Smooth muscle cell (in vitro differentiated cells): ENCODE measurements at regions not wholly inside any gene's neighbourhood (a gene's known extent, or its start where the extent isn't known, plus 50 kb on each side); places are given as distances from the start of the nearest gene placed in this dataset.

Experiments used
- DNase-seq: peaks from one replicate; lab custom pipeline; 2025; ENCODE audit not compliant: unreplicated experiment; lab: John Stamatoyannopoulos, UW
- H2AFZ ChIP-seq: fragments of 200-600 bp; sonication (generic); 2 replicates; pipeline ENCODE4 v1.6.0; 2016; ENCODE audit warnings: antibody characterized with exemption, low read depth, mild to moderate bottlenecking
- H3F3A ChIP-seq: fragments of 200-600 bp; sonication (generic); 2 replicates; pipeline ENCODE4 v1.6.0; 2017; ENCODE audit warnings: antibody characterized with exemption, low read depth
- H3K27ac ChIP-seq: fragments of 200-600 bp; sonication (generic); 2 replicates; pipeline ENCODE4 v1.5.1; 2016; ENCODE audit warnings: low read depth, mild to moderate bottlenecking
- H3K27me3 ChIP-seq: fragments of 200-600 bp; sonication (generic); 2 replicates; pipeline ENCODE4 v1.6.1; 2016; ENCODE audit warnings: low read depth, mild to moderate bottlenecking
- H3K36me3 ChIP-seq: fragments of 200-600 bp; sonication (generic); 2 replicates; pipeline ENCODE4 v1.5.1; 2016; ENCODE audit warnings: low read depth
- H3K4me1 ChIP-seq: fragments of 200-600 bp; sonication (generic); 2 replicates; pipeline ENCODE4 v1.5.1; 2016; ENCODE audit warnings: low read depth
- H3K4me2 ChIP-seq: fragments of 200-600 bp; sonication (generic); 2 replicates; pipeline ENCODE4 v1.6.0; 2016; ENCODE audit warnings: mild to moderate bottlenecking
- H3K4me3 ChIP-seq: fragments of 200-600 bp; sonication (generic); 2 replicates; pipeline ENCODE4 v1.5.1; 2016; ENCODE audit warnings: mild to moderate bottlenecking
- H3K79me2 ChIP-seq: fragments of 200-600 bp; sonication (generic); 2 replicates; pipeline ENCODE4 v1.6.0; 2016; ENCODE audit warnings: low read depth, mild to moderate bottlenecking
- H3K9ac ChIP-seq: fragments of 200-600 bp; sonication (generic); 2 replicates; pipeline ENCODE4 v1.6.0; 2016; ENCODE audit warnings: low read depth
- H3K9me3 ChIP-seq: fragments of 200-600 bp; sonication (generic); replicated peaks from 2 replicates; pipeline ENCODE4 v1.5.1; 2016; ENCODE audit warnings: low read depth
- H4K20me1 ChIP-seq: fragments of 200-600 bp; sonication (generic); 2 replicates; pipeline ENCODE4 v1.6.0; 2016; ENCODE audit warnings: low read depth
- WGBS: methylation state at CpG from one replicate; pipeline ENCODE4 v1.1.7; 2016; ENCODE audit warnings: low lambda C conversion rate; 5-methylcytosine and 5-hydroxymethylcytosine counted together
- TF ChIP-seq, protein P1 (sequence below): fragments of 200-600 bp; sonication (generic); IDR thresholded peaks from 2 replicates; pipeline ENCODE4 v1.5.1; 2017; ENCODE audit warnings: borderline replicate concordance, mild to moderate bottlenecking, antibody characterized with exemption; ENCODE audit not compliant: insufficient read depth, poor library complexity, severe bottlenecking

DNA sequence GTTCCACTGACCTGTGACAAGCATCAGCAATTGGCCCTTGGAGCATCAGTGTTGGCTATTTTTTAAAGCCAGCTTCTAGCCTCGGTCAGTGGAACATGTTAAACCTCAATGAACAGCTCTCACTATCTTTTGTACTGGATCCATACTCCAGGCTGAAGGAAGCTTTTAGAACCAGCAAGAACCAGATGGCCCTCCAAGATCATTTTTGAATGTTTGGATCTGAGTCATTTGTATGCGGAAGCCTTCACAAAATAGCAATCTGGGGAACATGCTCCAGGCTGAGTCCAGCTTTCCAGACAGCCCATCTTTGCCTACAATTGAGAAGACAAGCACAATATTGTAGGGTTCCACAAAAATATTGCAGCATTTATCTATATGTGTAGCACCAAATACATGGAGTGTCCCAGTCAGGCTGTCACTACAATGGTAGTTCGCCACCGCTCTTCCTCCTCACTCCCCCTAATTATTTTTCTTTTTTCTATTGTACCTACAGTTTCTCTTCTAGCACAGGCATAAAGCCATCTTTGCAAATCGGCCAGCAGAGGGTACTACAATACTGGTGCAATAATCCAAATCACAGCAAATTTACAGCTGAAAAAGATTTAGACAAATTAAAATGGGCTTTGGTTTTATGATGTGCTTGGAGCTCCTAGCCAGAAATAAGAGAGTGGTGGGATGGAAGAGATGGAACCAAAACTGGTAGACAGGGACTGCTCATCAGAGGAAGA, 177.4 kb upstream of the BLID start:
- DNase-seq: no peak

DNA sequence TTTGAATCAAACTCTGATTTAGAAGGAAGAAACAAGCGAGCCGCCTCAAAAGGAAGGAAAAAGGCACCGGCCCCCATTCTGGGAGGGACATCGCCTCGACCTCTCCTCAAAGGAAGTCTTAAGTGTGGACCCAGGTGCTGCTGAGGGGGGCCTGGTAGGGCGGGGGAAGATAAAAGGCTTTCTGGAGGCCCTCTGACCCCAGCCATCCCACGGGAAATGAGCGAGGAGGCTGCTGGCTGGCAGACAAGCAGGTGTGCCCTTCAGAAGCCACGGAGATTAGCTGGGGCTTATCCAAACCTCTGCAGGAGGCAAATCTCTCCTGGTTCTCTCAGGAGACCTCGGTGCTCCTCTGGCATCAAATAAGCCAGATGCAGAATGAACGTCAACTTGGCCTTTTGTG, 171.4 kb upstream of the BLID start:
- Histone ChIP-seq H4K20me1 (no peaks in the 10 kb centered on the region), H2AFZ (no peak overlapping the region), H3K27ac (no peak overlapping the region), H3F3A (no peaks in the 10 kb centered on the region), H3K36me3 (no peaks in the 10 kb centered on the region), H3K4me1 (no peaks in the 10 kb centered on the region), H3K9ac (no peak overlapping the region), H3K79me2 (no peaks in the 10 kb centered on the region), H3K9me3 (no peaks in the 10 kb centered on the region), H3K4me2 (no peak overlapping the region), H3K27me3 (no peaks in the 10 kb centered on the region), H3K4me3 (no peak overlapping the region)
- WGBS: 69% methylated on average over 11 of the region's 11 CpGs
- TF ChIP-seq, protein P1, sequence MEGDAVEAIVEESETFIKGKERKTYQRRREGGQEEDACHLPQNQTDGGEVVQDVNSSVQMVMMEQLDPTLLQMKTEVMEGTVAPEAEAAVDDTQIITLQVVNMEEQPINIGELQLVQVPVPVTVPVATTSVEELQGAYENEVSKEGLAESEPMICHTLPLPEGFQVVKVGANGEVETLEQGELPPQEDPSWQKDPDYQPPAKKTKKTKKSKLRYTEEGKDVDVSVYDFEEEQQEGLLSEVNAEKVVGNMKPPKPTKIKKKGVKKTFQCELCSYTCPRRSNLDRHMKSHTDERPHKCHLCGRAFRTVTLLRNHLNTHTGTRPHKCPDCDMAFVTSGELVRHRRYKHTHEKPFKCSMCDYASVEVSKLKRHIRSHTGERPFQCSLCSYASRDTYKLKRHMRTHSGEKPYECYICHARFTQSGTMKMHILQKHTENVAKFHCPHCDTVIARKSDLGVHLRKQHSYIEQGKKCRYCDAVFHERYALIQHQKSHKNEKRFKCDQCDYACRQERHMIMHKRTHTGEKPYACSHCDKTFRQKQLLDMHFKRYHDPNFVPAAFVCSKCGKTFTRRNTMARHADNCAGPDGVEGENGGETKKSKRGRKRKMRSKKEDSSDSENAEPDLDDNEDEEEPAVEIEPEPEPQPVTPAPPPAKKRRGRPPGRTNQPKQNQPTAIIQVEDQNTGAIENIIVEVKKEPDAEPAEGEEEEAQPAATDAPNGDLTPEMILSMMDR: no peak
- DNase-seq: no peak

More for the DNA sequence above, 177.4 kb upstream of the BLID start:
- Histone ChIP-seq H3K9me3 (no peaks in the 10 kb centered on the region), H3K4me1 (no peaks in the 10 kb centered on the region), H3K27ac (no peak overlapping the region), H2AFZ (no peak overlapping the region), H3K36me3 (no peaks in the 10 kb centered on the region), H3K4me2 (no peak overlapping the region), H3K79me2 (no peaks in the 10 kb centered on the region), H4K20me1 (no peaks in the 10 kb centered on the region), H3K27me3 (no peaks in the 10 kb centered on the region), H3K9ac (no peak overlapping the region), H3K4me3 (no peak overlapping the region), H3F3A (no peaks in the 10 kb centered on the region)
- TF ChIP-seq, protein P1: no peak
- 69% methylated on average over 5 of the region's 5 CpGs for WGBS

DNA sequence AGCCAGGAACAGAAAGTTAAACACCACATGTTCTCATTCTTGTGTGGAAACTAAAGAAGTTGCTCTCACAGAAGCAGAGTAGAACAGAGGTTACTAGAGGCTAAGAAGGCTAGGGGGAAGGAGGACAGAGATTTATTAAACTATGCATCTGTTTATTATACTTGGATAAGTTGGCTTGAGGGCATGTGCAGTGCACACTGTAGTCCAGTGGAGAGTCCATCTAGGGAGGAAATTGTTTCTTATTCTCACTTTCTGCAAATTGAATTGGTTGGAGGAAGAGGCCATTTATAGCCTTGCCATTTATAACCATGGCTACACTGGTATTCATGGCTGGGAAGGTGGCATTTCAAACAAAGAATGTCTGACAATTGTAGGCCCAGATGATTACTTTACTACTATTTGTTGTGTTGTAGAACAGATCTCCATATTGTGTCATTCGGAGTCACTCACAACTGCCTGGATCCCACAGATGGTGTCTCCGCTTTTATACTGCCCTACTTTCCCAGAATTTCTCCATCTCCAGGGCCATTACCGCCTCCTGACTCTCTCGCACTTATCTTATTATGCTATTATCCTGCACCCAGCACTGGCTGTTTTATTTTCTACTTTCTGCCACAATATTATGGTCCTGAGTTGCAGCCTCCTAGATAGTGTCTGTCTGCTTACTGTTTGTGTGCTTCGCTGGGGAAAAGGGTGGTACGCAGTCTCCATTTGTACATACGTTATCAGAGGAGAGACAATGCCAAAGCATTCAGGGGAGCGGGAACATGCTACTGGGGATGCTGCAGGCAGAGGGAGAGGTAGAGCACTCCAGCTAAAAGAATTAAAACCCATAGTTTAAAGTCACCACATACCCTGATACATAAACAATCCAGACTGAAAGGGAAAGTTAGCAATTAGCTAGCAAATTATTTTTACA, 169.3 kb upstream of the BLID start:
- Histone ChIP-seq H3K9ac (no peak overlapping the region), H2AFZ (no peak overlapping the region), H3K36me3 (no peaks in the 10 kb centered on the region), H3K4me2 (no peak overlapping the region), H3K27ac (no peak overlapping the region), H4K20me1 (no peaks in the 10 kb centered on the region), H3K79me2 (no peaks in the 10 kb centered on the region), H3F3A (no peaks in the 10 kb centered on the region), H3K27me3 (no peaks in the 10 kb centered on the region), H3K4me3 (no peak overlapping the region), H3K9me3 (no peaks in the 10 kb centered on the region), H3K4me1 (no peaks in the 10 kb centered on the region)
- 92% methylated on average over 8 of the region's 8 CpGs for WGBS
- TF ChIP-seq, protein P1: no peak
- DNase-seq: no peak
